NCI-H226 (cell line): ENCODE measurements at regions not wholly inside any gene's neighbourhood (a gene's known extent, or its start where the extent isn't known, plus 50 kb on each side); places are given as distances from the start of the nearest gene placed in this dataset.
"Not testable (repeated sequence)": the region's sequence is repeated elsewhere in the genome, so short reads cannot be mapped to it uniquely, and the experiment has no call there.

ENCODE experiments used
- DNase-seq: peaks from one replicate; pipeline ENCODE4 v3.0.0-alpha.2; 2015

DNA sequence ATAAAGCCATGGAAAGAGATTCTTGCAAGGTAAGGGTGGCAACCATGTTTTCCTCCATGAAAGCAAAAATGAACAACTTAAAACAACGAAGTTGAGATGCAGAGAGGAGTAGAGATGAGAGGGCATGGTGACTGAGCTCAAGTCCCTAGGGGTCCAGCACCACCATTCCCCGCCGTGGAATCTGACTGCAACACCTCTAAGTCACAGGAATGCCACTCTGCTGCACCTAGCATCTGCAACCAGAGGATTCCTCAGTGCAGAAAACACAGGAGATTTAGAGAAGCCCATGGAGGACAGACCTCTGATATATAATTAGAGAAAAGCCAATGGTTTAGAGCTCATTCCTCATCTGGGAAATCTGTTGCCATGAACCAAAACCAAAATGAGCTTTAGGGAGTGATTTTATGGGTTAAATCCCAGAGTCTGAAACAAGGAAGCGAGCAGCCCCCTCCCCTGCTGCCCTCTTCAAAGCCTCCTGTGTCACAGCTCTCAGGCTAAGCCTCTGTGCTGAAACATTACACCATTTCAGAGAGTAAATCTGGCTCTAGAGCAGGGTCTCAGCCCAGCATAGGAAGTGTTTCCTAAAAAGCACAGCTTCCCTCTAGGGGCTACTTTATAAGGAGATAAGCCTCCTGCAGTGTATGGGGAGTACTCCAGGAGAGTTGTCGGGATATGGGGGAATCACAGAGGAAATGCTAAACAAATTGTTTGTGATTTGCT, 1043.6 kb downstream of the UQCRFS1 start:
- no peak for DNase-seq

DNA sequence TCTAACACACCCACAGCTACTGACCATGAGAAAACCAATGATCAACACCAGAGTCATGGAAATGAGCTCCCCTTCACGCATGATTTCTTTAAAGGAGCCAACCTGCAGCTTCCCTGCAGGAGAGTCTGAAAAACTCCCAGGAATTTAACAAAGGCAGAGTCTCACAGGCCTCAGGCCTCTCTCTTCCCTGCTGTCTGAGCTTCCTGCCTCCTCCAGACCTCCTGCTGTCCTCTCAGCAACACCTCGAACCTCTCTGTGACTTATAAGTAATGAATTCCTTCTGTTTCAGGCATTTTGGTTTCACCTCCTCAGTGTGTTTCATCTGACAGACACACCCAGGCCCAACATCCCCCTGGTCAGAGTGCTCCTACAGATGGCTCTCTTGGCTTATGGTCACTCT, 1044.4 kb downstream of the UQCRFS1 start:
- no peak for DNase-seq

DNA sequence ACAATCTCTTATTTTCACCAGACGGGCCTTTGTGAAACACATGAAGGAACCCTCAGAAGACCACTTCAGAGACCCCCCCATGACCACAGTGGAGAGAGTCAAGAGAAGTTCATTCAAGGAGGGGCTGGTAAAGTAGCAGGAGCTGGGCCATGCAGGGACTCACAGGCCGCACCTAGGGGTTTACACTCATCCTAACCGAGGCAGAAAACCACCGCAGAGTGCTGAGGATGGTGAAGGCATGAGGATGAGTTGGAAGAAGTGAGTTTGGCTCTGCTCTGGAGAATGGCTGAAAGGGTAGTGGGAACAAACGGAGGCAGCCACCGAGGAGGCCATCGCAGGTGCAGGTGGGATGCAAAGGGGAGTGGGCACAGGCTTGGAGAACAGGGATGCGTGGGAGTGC, 1046.9 kb downstream of the UQCRFS1 start:
- DNase-seq, result no peak

DNA sequence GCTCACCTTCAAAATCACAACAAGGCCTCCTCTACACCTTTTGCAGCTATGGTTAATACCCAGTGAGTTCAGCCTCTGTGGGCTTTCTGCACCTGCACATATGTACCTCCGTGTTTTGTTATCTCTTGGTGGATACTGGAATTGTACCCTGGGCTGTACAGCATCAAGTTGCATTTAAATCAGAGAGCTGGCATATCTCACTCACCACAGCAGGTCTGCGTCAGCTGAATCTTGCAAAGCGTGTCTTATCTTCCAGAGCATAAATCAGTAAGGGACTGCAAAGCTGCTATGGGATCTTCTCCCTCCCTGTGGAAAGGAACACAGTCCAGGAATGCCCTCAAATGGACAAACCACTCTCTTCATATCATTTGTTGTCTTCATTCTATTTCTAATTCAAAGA, 1048.7 kb downstream of the UQCRFS1 start:
- DNase-seq, result no peak

DNA sequence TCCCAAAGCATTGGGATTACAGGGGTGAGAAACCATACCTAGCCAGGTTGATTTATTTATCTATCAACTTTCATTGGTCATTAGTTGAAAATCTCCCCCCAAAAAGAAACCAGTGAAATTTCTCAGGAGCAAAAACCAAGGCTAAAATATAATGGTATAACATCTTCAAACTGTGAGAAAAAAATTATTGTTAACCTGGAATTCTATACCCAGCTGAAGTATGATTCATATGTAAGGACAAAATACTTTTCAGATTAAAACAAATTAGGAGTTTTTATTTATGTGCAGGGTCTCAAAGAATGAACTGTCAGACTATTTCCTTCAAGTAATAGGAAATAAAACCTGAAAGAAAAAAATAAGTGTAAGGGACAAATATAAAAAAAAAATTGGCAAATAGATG, 1053.9 kb downstream of the UQCRFS1 start:
- no peak for DNase-seq

DNA sequence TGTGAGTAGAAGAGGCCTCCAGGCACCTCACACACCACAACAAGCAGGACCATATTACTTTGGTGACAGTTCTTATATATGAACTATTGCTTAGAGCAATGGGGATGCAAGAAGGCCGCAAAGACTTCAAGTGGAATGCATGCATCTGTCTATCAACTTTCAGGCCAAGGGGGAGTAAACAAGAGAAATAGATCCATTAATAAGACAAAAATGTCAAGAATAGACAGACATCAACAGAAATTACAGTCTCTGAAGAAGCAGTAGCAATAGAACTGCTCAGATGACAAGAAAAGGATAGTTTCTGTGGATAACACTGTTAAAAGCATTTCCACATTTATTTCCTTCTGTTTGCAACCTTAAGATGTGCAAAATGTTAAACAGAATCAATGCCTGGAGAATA, 1057.7 kb downstream of the UQCRFS1 start:
- no peak for DNase-seq

DNA sequence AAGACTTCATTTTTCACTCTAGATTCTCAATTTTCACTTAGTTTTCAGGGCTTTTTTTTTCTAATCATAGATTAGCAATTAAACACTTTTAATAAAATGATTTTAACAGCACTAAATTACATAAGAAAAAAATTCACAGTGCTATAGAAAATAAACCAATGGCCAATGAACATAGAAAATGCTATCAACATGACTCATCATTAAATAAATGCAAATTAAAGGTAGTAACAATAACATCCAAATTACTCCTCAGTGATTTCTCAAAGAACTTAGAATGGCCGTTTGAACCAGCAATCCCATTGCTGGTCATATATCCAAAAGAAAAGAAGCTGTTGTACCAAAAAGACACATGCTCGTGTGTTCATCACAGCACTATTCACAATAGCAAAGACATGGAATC, 1058.9 kb downstream of the UQCRFS1 start:
- no peak for DNase-seq

DNA sequence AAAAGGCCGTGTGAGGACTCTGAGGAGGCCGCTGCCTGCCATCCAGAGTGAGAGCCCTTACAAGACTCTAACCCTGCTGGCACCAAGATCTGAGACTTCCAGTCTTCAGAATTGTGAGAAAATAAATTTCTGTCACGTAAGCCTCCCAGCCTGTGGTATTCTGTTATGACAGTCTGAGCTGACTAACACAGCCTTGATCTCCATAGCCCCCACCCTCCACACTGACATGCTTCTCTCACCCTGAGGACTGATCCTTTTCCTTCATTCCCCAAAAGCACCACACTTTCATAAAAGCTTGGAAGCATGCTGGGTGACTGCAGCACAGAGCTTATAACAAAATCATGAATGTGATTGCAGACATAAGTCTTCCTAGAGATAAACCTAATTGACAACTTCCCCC, 1059.8 kb downstream of the UQCRFS1 start:
- DNase-seq, result no peak

DNA sequence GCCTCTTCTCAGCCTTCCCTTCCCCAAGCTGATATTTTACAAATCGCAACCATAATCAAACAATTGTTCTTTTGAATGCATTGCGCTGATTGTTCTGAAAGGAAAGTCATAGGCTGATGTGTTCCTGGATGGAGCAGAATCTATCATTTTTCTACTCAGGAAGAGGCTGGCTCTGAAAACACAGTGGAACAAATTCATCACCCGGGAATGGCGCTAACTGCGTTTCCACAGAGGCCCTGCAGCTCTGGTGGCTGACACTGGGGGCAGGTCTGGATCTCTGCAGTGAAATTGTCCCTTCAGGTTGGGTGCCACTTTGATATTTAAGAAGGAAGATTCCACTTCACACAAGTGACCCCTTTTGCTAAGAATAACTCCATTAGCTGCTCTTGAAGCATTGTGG, 1060.8 kb downstream of the UQCRFS1 start:
- no peak for DNase-seq

DNA sequence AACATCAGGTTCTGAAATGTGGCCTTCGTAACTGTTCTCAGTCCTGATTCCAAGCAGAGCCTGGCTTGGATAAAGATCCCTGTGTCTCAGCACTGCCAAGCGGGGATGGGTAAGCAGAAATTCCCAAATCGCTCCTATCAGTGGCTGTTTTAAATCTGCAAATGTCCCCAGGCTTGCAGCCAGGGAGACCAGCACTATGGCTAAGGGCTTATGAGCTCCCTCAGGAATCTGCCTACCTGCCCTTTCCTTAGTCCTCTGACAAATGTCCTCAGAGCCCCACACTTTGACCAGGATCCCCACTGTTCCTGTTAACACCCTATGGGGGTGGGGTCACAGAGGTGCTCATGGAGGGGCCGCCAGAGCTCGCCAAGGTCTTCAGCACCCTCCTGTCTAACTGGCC, 1062.8 kb downstream of the UQCRFS1 start:
- no peak for DNase-seq

DNA sequence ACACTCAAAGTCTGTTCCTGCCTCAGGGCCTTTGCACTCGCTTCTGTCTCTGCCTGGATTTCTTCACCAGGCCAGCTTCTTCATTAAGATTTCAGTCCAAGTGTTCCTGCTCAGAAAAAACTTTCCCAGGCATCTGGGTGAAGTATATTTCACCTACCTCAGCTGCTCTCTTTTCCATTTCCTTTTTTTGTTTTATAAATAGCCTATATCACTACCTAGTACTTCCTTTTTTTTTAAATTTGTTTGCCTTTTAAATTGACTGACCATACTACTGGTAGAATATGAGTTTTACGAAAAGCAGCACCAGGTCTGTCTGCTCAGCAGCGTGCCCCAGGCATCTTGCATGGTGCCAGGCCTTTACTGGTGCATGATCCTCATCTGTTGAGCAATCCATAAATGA, 1064.4 kb downstream of the UQCRFS1 start:
- no peak for DNase-seq

DNA sequence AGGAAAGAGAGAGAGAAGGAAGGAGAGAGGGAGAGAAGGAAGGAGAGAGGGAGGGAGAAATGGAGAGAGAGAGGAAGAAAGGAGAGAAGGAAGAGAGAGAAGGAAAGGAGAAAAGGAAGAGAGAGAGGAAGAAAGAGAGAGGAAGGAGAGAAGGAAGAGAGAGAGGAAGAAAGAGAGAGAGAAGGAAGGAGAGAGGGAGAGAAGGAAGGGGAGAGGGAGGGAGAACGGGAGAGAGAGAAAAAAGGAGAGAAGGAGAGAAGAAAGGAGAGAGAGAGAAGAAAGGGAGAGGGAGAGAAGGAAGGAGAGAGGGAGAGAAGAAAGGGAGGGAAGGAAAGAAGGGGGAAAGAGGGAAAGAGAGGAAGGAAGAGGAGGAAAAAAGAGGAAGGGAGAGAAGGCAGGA, 1070.7 kb downstream of the UQCRFS1 start:
- DNase-seq, result no peak

DNA sequence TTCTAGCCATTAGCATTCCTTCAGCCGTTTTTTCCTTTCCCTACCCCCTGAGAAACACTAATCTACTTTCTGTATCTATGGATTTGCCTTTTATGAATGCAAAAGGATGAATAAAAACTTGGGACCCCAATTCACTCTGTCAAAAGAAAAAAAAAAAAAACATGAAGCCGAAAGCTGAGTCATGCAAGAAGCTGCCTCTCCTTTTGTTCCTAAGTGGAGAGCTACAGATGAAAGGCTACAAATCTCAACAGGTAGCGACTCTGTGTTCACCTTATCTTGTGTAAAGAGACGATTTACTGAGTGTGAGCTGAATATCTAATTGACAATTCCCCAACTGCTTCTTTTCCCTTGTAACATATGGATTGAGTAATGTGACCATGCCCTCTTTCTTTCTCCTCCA, 1072.8 kb downstream of the UQCRFS1 start:
- DNase-seq, result no peak

DNA sequence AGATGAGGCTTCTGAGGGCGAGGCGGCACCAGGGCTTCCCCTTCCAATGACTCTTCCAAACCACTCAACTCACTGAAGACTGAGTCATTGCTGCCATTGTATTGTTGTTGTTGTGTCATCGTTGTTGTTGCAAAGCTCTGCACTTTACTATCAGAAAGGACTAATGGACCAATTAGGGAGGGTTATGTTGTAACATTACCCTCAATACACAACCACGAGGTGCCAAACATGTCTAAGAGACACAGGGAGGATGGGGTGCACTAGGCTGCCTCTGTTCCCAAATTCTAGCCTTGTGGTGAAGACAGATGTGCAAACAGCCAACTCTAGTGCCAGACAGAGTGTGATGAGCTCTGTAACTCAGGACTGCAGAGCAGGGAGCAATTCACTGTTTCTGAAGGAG, 1075.2 kb downstream of the UQCRFS1 start:
- no peak for DNase-seq

DNA sequence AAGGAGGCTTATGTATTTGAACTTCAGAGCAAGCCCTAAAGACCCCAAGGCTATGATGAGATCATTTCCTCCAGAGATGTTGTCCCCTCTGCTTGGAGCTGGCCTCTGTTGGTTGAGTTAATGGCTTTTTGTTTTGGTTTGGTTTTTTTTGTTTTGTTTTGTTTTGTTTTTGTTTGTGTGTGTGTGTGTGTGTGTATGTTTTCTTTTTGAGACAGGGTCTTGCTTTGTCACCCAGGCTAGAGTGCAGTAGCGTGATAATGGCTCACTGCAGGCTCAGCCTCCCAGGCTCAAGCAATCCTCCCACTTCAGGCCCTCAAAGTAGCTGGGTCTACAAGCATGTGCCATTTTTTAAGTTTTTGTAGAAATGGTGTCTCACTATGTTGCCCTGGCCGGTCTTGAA, 1076.2 kb downstream of the UQCRFS1 start:
- no peak for DNase-seq

DNA sequence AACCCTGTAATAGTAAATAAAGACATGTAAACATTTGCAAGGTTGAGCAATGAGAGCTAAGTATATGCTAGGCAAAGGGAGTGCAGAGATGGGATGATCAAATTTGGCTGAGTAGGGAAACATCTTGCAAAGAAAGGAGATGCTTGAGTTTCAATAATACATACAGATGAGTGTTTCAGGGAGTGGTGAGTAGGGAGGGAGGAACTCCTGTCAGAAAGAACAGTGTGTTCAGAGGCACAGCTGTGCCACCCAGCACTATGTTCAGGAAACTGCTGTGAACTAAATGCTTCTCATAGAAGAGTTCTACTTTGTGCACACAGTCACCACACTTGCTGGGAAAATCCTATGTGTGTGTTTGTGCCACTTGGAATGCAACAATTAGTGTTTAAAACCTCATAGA, 1077.1 kb downstream of the UQCRFS1 start:
- DNase-seq, result no peak

DNA sequence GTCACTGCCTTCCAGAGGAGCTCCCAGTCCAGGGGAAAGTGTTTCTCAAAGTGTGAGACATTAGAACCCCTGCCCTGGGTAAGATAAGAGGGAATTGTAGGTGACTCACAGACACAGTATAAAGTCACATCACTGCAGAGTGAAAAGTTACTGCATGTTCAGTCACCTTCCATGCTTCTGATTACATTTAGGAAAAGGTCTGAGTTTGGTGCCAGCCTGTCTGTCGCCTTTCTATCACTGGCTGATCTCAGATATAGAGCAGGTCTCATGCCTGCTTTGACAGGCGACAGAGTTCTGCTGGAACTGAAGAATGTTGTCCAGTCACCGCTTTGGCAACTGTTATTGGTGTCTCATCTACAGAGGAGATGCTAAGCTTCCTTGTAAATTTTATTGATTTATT, 1078.6 kb downstream of the UQCRFS1 start:
- no peak for DNase-seq

DNA sequence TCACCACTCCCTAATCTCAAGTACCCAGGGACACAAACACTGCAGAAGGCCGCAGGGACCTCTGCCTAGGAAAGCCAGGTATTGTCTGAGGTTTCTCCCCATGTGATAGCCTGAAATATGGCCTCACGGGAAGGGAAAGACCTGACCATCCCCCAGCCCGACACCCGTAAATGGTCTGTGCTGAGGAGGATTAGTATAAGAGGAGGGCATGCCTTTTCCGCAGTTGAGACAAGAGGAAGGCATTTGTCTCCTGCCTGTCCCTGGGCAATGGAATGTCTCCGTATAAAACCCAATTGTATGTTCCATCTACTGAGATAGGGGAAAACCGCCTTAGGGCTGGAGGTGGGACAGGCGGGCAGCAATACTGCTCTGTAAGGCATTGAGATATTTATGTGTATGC, 1082.1 kb downstream of the UQCRFS1 start:
- not testable (repeated sequence) for DNase-seq

DNA sequence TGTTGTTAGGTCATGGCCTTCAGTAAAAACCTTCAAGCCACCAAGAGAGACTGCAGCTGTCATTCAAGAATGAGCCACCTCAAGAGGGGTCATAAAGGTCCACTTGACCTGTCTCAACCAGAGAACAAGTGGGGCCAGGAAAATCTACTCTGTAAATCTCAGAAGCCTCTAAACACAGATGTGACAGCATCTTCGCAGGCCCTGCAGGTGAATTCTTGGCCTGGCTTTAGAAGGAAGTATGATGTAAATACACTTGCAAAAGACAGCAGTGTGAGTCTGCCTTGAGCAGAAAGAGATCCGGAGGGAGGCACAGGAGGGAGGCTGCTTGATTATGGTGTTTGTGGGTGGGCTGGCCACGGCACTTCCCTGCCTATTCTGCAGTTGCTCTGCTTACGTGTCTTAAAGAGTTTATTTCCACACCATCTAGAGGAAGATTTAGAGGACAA, 1082.9 kb downstream of the UQCRFS1 start:
- DNase-seq, result no peak

DNA sequence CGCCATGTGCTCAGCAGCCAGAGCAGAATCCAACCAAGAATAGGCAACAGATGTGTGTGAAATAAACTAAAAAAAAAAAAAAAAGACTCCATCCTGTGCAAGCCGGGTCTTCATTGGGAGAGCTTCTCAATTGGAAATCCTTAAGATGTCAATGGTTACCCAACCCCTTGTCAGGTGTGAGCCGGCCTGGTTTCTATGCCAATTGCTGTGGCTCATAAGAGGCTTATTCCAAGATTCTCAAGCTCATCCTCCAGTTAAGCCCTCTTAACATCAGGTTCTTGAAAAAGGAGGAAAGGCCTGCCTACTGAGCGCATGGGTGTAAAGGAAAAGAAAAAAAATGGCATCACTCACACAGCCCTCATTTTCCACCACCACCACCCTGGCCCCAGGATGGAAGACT, 1084.6 kb downstream of the UQCRFS1 start:
- DNase-seq, result no peak

DNA sequence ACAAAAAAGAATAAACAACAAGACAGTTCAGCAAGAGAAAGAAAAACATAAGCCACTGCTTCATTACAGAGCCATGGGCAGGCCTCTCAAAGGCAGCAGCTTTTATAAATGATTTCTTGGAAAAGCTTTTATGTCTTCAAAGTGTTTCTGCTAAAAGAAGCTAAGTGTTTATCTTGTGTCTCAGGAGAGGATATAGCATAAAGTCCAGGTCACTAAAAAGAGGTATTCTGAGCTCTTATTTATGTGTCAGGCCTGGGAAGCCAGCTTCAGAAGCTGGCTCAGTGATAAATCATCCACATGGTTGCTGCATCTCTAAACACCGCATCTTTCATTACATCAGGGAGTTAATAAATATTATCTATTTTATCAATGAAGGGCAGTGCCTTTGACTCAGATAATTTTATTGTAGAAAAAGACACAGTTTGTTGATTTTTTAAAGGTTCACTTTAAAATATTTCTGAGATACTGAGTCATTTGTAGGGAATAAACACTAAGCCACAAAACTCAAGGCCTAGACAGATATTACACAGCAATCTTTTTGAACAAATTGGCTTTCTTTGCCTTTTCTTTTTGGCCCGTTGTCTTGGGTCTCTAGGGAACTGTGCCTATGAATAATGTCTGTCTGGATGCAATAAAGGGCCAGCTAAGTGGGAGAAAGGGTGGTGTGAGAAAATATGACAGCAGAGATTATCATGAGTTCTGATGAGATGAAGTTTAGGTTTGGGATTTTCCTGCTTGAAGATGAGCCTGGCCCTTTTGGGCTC, 1086.6 kb downstream of the UQCRFS1 start:
- DNase-seq, result no peak

DNA sequence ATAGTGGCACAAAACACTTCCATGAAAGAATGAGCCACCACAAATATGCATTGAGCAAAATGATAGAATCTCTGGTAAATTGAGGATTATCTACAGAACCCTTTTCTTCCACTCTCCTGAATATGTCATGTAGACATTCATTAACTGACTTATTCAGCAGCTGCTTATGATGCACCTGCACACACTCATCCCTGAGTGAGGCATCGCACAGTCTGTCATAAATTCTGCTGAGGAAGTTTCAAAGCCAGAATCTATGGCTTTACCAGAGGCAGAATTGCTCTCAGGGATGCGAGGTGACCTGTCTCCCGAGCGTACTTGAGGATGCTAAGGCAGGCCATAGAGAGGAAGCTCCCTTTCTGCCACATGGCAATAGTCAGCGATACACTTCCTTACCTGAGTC, 1090.2 kb downstream of the UQCRFS1 start:
- no peak for DNase-seq

DNA sequence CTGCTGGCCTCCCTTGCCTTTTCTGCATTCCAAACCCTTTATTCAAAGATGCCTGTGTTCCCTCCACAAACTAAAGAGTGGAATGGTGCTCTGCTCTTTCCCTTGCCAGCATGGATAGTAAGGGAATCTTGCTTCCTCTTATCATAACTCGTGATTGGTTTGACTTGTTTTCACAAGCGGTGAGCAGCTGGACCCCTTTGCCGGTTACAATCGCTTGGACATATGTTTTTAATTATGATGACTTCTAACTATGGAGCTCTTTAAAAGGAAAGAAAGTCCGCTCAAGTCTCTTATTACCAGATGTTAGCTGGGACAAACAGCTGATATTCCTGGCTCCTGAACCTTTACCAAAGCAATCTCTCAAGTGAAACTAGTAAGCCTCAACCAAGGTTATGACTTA, 1094.7 kb downstream of the UQCRFS1 start:
- DNase-seq, result no peak

DNA sequence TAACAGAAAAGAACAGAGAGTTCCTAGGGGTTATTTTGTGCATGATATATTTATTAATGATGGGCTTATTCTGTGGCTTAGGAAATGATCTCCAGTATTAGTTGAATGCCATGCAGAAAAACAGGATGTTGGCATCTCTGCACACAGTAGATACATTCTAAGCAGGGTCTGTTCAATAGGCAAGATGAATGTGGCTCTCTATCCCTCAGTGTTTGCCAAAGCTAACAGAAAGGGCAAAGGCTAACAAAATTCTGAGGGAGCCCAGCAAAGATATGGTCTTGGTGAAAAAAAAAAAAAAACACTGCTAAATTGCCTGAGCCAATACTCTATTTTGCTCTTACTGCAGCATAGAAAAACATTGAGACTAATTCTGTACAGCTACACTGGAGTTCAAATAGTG, 1095.8 kb downstream of the UQCRFS1 start:
- no peak for DNase-seq

DNA sequence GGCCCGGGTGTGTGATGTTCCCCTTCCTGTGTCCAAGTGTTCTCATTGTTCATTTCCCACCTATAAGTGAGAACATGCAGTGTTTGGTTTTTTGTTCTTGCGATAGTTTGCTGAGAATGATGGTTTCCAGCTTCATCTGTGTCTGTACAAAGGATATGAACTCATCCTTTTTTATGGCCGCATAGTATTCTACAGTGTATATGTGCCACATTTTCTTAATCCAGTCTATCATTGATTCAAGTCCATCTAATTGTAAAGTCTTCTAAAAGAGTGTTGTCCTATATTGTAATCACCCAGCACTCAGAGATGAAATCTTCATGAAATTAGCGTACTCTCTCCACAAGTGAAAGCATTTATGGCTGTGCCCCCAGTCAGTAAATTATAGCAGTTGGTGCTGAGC, 1096.6 kb downstream of the UQCRFS1 start:
- DNase-seq, result not testable (repeated sequence)
